ENCODE measurements at regions not wholly inside any gene's neighbourhood (a gene's known extent, or its start where the extent isn't known, plus 50 kb on each side); places are given as distances from the start of the nearest gene placed in this dataset.

DNA sequence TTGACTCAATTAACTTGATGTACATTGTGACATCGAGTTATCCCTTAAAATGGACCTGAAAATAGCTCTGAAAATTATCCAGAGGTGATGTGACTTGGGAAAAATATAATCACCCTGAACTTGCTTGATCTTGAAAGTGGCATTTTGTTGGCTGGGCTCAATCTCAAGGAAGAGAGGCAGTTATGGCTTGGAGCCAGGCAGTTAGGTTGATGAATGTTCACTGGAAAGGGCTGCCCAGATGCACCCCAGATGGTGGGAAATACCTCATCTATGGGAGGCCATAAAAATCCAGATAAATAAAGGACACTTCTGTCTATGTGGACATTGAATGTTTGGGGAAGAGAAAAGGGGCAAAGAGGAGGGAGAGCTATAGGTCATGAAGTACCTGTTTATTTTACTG lies 55.7 kb upstream of the OR5AN1 start:
- no peak for DNase-seq

DNA sequence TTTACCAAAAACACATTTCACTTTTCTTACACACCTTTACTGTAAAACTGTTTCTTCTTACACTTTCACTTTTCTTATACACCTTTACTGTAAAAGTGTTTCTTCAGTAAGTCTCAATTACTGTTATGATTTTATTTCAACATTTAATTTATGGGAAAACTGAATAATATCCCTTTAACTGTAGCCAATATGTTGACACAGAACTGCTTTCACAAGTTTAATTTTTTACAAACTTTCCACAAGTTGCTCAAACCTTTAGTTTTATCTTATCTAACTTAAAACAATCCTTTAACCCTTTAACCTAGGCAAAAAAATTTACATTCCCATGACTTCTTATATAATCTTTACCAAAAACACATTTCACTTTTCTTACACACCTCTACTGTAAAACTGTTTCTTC lies 63.3 kb upstream of the OR5AN1 start:
- DNase-seq, result no peak

DNA sequence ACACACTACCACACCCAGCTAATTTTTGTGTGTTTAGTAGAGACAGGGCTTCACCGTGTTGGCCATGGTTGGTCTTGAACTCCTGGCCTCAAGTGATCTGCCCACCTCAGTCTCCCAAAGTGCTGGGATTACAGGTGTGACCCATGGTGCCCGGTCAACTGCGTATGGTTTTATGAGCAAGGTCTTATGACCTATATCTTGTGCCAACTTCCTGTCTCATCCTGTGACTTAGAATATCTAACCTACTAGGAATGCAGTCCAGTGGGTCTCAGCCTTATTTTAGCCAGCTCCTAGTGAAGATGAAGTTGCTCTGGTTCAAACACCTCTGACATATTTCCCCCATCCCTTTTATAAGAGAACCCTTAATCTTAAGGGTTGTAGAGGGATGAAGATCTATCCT lies 66.1 kb upstream of the OR5AN1 start:
- no peak for DNase-seq

DNA sequence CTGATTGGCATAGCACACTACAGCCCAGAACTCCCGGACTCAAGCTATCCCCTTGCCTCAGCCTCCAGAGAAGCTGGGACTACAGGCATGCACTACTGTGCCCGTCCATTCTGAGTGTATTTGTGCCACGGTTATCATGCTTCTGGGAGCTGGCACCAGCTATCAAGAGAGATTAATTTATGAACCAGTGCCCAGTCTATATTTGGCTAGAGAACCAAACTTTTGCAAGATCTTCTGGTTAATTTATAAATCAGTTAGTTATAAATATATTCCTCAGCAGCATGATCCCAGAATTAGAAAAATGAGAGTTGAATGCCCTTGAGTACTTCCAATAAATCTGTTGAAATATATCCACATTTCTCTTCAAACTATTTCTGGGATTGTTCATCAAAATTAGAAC lies 67.5 kb upstream of the OR5AN1 start:
- DNase-seq, result no peak

DNA sequence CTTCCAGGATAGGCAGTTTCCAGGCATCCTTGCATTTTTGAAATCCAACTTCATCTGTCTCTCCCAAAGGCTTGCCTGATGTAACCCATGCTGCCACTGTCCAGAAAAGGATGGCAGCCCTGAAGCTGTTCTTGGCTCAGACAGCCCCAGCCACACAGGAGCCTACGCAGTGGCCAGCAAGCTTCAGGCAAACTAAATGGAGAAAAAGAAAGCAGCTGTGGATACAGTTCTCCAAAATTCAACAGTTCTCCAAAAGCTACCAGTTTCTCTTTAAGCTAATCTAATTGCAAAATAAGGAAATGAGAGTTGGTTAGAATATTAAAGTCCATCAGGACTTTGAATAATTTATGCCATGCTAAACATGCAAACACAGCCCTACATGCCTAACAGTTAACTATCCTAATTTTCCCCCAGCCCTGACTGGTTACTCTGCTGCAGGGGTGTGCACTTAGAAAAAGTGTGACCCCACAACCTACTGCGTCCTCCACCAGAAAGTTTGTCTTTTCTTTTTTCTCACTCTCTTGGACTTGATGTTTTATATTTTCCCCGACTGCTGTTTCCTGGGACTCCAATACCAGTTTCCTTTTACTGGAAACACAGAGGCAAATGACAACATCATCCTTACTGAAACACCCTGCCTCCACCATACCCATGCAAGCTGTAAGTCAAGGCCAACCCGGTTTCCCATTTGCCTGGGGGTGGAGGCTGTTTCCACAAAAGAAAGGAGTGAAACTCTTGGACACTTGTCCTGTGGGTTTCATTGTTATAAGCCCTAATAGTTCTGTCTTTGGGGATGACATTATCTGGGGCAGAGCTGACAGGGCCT lies 69.1 kb upstream of the OR5AN1 start:
- DNase-seq, result no peak

DNA sequence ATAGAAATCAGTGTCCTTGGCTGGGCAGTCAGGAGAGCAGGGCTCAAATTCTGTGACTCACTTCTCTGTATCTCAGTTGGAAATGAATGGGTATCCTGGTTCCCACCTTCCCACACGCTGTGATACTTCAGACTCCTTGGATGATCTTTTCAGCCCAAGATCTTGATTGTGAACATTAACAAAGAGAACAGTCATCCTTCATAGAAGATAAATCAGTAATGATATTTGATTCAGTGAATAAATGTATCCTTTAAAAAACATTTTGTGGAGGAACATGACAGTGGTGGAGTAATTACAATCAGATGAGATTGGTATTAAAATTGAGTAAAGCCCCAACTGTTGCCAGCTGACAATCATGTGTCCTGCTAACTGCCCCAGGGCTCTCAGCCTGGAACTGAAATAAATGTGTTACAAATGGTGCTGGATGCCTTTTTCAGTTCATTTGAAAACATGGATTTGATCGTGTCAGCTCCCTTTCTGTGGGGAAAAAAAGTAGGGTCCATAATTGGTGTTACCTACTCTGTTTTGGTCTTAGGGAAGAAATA lies 72.9 kb upstream of the OR5AN1 start:
- DNase-seq, result no peak

DNA sequence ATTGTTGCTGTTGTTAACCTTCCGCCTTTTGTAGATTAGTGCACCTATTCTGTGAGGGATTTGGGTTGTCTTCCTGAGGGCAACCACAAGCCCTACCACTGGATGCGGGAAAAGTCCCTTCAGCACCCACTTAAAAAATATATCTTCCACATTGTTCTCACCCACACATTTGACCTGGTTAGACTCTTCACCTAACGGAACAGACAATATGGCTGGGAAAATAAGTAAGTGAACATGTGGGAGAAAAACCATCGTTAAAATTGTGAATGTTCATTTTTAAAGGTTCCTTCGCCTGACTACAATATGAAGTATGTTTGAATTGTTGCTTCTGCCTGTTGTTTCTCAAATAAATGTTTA lies 72.0 kb upstream of the MPEG1 start:
- DNase-seq, result no peak

DNA sequence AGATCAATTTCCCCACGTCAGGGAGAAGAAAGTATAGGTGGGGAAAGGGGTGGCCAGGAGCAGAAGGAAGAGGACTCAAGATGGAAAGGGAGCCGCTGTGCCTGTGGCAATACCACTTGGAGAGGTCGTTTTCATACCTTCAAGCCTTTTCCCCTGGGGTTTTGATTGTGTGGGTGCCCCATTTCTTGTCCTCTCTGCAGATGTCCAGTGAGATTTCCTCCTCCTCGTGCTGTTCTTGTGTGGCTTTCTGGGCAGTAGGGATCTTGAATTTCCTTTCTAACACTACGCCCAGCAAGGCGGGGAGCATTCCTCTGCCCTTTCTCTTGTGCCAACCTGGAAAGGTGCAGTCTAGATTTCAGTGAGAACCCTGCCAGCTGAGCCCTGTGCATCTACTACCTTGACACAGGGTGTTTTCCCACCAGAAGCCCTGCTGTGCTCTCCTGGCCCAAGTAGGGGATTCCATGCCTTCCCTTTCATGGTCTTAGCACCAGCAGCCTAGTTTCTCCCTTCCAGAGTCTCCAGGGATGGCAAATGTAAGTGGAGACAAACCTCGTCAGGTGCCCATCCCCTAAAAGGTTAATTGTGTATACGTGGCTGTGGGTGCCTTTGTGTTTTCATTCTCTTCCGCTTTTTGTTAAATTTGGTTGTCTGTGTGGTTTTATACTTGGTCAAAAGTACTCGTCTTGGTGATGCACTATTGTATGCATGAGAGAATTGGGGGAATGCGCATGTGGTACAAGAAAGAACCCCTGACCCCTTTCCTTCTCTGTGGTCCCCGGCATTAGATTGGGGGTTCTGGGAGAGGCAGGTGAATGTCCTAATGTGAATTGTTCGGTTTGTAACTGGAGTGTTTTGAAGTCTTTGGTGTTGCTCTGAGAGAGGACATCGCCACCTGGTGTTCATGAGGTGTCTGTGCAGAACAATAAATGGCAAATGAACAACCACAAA lies 71.4 kb upstream of the MPEG1 start:
- peak; percentile 25 to 27 for DNase-seq

DNA sequence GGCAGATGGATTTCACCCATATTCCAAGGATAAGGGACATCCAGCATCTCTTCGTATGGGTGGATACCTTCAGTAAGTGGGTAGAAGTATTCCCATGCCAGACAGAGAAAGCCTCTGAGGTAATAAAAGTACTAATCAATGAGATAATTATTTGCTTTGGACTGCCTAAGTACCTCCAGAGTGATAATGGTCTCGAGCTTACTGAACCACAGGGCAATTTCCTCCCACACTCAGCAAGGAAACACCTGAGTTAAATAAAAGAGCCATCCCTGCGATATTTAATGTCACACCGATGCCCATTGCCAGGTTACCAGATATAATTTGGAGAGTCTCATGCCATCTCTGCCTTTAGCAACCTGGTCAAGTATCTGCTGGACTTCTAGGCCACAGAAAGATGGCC lies 70.6 kb upstream of the MPEG1 start:
- no peak for DNase-seq

DNA sequence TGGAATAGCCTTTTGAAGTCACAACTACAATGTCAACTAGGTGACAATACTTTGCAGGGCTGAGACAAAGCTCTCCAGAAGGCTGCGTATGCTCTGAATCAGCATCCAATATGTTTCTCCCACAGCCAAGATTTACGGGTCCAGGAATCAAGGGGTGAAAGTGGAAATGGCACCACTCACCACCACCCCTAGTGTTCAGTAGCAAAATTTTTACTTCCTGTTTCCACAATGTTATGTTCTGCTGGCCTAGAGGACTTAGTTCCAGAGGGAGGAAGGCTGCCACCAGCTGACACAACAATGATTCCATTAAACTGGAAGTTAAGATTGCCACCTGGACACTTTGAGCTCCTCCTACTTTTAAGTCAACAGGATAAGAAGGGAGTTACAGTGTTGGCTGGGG lies 68.5 kb upstream of the MPEG1 start:
- DNase-seq, result no peak

DNA sequence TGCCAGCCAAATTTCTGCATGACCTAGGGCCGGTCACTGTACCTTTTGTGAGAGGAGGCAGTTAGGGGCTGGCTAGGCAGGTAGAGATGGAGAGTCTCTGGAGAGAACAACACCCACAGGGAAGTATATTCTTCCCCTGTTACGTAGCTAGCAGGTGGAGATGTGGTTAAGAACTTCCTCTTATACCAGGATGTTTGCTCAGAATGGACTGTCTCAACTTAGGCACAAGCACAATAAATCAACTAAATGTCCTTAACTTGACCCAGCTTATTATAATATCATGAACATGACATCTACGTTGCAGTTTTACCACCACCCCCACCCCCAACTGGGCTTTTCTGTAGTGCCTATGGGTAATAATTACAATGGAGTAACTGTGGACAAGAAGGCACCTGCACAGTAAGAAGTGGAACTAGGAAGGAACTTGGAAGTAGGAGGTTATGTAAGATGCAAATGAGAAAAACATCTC lies 60.7 kb upstream of the MPEG1 start:
- DNase-seq, result no peak

DNA sequence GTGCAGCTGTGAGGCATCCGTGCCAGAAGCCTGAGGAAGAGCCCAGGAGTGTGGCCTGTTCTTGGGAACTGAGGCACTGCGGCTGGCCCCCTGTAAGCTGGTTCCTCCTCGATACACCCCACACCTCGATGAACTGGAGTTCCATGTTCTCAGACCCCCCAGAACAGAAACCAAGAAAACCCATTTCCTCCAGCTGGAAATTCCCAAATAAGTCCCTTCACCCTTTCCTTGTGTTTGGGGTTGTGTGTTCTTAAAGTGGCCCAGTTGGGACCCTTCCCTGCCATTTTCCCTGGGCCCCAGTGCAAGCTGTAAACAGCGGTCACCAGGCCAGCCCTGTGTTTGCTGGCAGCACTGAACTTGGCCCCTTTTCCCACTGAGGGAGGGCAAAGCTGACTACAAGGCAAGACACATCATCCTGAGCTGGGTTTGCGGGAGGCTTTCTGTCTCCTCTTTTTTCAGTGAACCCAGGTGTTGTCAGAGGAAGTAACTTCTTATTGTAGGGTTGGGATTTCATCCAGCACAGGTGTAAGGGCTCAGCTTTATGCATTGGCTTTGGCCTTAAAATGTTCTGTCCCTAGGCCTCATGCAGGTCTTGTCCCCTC lies 60.1 kb upstream of the MPEG1 start:
- DNase-seq, result no peak

DNA sequence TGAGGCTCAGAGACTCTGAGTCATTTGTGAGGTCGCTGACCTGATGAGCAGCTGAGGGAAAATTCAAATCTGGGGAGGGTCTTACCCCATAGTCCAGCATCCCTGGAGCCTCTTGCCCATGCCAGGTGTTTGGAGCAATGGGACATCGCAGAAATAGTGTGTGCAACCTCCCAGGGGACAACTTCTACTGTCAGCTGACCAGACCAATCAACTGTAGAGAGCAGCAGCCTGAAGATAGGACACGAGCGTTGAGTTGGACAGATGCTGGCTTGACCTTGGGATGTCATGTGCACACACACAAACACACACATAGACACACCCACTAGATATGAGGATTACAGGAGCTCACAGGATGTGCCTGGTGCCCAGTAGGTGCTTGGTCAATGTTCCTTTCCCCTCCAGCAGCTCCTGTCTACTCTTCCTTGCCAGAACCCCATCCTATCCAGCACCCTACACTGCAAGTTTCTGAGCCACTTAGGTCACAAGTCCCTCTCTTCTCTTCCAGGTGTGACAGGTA lies 59.1 kb upstream of the MPEG1 start:
- DNase-seq, result no peak

DNA sequence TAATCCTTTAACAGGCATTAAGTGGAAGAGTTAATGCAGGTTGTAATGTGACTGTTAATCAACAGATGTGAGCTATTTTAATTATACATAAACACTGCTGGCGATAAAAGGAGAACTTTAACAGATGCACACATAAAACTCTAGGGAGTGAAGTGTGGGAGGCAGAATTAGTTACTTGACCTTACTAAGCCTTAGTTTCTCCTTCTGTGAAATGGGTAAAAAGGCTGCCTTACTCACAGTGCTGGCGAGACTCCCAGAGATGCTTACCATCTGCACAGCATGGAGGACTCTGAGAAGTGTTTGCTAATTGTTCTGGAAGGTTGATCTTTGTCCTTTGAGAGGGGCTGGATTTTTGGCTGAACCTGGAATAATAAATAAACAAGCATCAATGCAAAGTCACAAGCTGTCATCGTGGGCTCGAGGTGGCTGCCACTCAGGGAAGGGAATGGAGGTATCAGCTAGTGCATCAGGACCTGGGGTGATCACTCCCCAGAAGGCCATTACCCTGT lies 58.6 kb upstream of the MPEG1 start:
- no peak for DNase-seq

DNA sequence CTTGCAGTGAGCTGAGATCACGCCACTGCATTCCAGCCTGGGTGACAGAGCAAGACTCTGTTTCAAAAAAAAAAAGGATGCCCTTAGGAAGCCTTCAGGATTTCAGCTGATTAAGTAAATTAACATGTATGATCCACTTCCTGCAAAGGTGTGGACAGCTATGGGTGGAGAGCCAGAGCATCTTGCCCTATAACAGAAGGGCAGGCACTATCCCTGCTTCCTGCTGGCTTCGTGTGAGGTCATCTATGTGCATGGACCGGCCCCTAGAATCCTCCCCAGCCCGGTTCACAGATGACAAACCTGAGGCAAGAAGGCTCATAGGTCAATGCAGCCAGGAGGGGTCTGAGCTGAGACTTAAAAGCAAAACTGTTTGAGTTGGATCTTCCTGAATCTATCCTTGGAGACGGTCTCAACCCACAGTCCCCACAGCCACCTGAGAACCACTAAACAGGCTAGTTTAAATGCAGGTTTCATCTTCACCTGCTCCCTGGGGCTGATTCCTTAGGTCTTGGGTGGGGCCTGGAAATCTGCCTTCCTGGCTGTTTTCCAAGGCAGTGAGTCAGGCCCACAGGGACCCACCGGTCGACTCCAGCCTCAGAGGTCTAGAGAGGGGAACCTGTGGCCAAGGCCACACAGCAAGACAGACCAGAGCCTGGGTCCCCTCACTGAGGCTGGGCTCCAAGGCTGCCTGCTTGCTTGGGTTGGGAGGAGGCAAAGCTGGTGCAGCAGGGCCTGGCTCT lies 55.2 kb upstream of the MPEG1 start:
- no peak for DNase-seq

DNA sequence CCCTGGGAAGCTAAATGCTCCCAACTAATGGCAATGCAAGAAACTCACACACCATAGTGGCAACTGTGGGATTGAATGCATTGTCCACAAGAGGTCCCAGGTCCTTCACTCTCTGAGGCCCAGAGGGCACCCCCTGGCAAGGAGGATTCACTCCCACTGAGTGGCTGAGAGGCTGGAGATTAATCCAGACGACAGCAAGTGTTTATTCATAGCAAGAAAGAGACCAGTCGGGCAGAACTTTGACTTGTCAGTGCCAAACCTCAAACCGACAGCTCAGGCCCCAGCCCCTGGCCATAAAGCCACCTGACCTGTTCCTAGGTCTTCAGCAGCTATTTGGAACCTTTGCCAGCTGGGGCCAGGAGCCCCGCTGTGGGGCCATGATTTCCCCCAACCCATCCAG lies 54.5 kb upstream of the MPEG1 start:
- no peak for DNase-seq

DNA sequence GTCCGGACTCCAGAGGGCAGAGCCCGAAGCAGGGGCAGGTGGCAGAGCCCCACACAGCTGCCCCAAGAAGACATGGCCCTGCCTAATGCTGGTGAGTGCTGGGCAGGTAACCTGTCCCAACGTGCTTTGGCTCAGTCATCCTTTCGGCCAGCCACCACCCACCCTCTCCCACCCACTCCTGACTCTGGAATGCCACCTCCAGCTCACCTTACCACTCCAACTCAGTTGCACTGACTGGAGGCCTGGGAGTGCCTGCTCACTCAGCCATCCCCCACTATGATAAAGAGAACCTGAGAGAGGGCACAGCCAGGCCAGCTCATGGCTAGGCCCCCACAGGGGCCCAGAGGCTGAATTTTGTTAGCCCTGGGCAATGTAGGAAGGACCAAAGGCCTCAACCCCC lies 53.8 kb upstream of the MPEG1 start:
- DNase-seq, result no peak

DNA sequence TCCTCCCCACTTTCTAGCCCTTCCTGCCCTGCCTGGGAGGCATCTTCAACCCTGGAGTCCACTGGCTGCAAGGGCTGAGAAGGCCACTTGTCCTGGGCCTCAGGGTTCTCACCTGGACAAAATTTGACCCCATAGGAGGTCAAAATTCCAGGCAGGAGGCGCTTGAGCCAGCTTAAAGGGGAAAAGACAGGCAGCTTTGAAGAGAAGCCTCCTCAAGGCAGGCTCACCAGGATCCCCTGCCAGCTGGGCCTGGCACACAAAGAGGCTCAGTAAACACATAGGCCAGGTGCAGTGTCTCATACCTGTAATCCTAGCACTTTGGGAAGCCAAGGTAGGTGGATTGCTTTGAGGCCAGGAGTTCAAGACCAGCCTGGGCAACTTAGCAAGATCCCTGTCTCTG lies 53.0 kb upstream of the MPEG1 start:
- no peak for DNase-seq

DNA sequence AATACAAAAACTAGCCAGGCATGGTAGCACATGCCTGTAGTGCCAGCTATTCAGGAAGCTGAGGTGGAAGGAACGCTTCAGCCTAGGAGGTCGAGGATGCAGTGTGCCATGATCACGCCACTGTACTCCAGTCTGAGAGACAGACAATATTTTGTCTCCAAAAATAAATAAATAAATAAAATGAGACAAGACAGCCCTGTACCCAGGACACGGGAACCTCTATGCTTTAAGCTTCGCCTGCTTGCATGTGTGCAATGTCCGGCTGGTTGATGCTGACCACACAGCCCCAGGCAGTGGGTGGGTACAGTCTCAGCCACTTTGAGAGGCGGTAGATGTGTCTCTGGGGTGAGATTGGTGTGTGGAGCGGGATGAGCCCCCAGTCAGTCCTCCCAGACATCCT lies 52.0 kb upstream of the MPEG1 start:
- no peak for DNase-seq

DNA sequence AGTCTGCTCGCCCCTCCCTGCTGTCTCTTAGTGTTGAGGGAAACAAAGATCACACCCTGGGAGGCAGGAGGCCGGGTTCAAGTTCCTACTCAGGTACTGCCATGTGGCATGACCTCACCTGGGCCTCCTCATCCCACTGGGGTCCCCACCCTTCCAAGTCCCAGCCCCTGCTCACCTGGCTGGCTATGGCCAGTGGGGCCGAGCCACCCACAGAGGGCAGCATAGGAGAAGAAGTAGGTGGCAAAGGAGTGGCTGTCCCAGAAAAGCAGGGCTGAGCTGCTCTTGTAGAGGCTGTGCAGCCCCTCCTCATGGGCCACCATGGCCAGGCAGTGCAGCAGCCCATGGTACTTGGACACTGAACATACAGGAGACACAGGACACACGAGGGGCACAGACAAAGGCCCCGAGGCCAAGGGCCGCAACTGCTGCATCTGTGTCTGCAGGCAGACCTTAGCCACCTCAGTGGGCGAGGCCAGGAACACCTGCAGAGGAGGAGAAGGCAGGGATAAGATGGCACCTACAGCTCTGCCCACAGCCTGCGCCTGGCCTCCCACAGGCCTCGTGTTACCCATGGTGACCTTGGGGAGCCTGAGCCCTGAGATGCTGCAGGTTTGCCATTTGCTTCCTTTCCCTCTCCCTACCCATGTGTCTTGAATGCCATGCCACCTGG lies 50.6 kb upstream of the MPEG1 start:
- no peak for DNase-seq
